ENCODE measurements at regions not wholly inside any gene's neighbourhood (a gene's known extent, or its start where the extent isn't known, plus 50 kb on each side); places are given as distances from the start of the nearest gene placed in this dataset.

DNA sequence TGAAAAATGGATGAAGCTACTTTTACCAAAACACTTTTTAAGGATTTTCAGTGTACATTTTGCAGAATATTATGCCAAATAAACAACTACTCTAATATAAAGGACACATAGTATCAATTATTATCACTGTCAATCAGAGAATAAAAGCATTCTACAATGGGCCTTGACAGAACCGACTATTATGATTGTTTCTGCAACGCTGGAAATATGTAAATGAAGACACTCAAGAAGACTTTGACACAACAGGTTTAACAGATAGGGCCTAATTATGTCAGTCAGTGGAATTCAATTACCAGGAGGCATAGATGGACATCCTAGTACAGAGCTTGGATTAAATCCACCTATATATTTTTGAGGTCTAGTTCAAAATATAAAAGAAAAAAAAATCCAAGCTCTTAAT, 58.7 kb upstream of the SOX5 start:
- DNase-seq (ENCODE audit: extremely low spot score), result no peak
- POLR2A ChIA-PET, result no interaction called here
- TF ChIP-seq LEF1 (IDR thresholded peaks at IDR 0.05; ENCODE audit: borderline replicate concordance) (no peak), ELF4 (IDR thresholded peaks at IDR 0.05) (no peak), FOXK2 (IDR thresholded peaks at IDR 0.05) (no peak)
- CTCF ChIA-PET, result interaction anchor here (0.7 kb wide), 1 partner anchor 62 kb away, joined by 3 read pairs; no protein-coding TSS in a partner anchor
